Esophagus muscularis mucosa (tissue), 4 donors: ENCODE measurements at regions not wholly inside any gene's neighbourhood (a gene's known extent, or its start where the extent isn't known, plus 50 kb on each side); places are given as distances from the start of the nearest gene placed in this dataset.

ENCODE experiments used
- DNase-seq: peaks from one replicate; pipeline ENCODE4 v3.0.0-alpha.2; 2017; ENCODE audit errors: extremely low spot score
- H3K27ac ChIP-seq, 4 donors: fragments of 200-600 bp; sonication (generic); replicated peaks in 1 of 4; 1 replicate in 3 of 4; 2 replicates in 1 of 4; pipeline ENCODE4 v1.5.1; 2016 to 2019; ENCODE audit warnings: mild to moderate bottlenecking in 1 of 4
- H3K27me3 ChIP-seq, 4 donors: fragments of 200-600 bp; sonication (generic); one replicate each; pipeline versions ENCODE4 v1.5.1 to v1.6.0; 2016 to 2019
- H3K36me3 ChIP-seq, 4 donors: fragments of 200-600 bp; sonication (generic); one replicate each; pipeline ENCODE4 v1.5.1; 2016 to 2019
- H3K4me1 ChIP-seq, 4 donors: fragments of 200-600 bp; sonication (generic); one replicate each; pipeline ENCODE4 v1.5.1; 2016 to 2019
- H3K4me3 ChIP-seq, 4 donors: fragments of 200-600 bp; sonication (generic); 1 replicate in 2 of 4; 2 replicates in 2 of 4; pipeline ENCODE4 v1.5.1; 2016 to 2019; ENCODE audit warnings: mild to moderate bottlenecking in 4 of 4, moderate library complexity in 1 of 4
- H3K9me3 ChIP-seq, 4 donors: fragments of 200-600 bp; sonication (generic); 1 replicate in 3 of 4; 2 replicates in 1 of 4; pipeline ENCODE4 v1.5.1; 2016 to 2019
- CTCF ChIP-seq, 3 experiments: fragments of 200-600 bp in 2 of 3; fragments of 450-650 bp in 1 of 3; sonication (generic) in 2 of 3; IDR thresholded peaks; one replicate each; pipeline ENCODE4 v1.5.1; 2017 to 2019; ENCODE audit warnings: antibody characterized with exemption in 3 of 3, mild to moderate bottlenecking in 2 of 3, moderate library complexity in 1 of 3
- EP300 ChIP-seq: sonication (generic); formaldehyde crosslinking; IDR thresholded peaks from one replicate; pipeline ENCODE4 v1.6.1; 2017; ENCODE audit warnings: antibody characterized with exemption
- POLR2A ChIP-seq: fragments of 450-650 bp; IDR thresholded peaks from one replicate; pipeline ENCODE4 v1.6.1; 2017; ENCODE audit warnings: antibody characterized with exemption, moderate library complexity, mild to moderate bottlenecking, low read depth
- POLR2AphosphoS5 ChIP-seq, 2 donors: sonication (generic); formaldehyde crosslinking; IDR thresholded peaks; one replicate each; pipeline ENCODE4 v1.6.1; 2017; ENCODE audit warnings: antibody characterized with exemption in 2 of 2
- WGBS: methylation state at CpG from one replicate; pipeline ENCODE4 v1.1.5; 2018; 5-methylcytosine and 5-hydroxymethylcytosine counted together
- intact Hi-C: fragments of 100-400 bp; cut with DNase I; formaldehyde crosslinking; loops from one replicate; pipeline ENCODE4 v1.15.1; 2023

GRCh38 chr16:85250609-85251223 is 138.4 kb upstream of the CIBAR2 start:
- WGBS, result 89% methylated on average over 14 of the region's 14 CpGs
- H3K27me3 ChIP-seq, result no peaks in the 10 kb centered on the region
- H3K4me1 ChIP-seq, result peaks cover 2 to 30% (median 8%) of the 10 kb centered on the region in 4 donors
- H3K9me3 ChIP-seq, result no peaks in the 10 kb centered on the region
- no peak for DNase-seq
- no peak overlapping the region for H3K27ac ChIP-seq
- intact Hi-C loops, result no loop called here
- H3K4me3 ChIP-seq, result no peak overlapping the region
- no peaks in the 10 kb centered on the region for H3K36me3 ChIP-seq
- TF ChIP-seq POLR2A, result no peak
- TF ChIP-seq CTCF (IDR thresholded peaks at IDR 0.05), result no peak
- no peak for TF ChIP-seq POLR2AphosphoS5 (IDR thresholded peaks at IDR 0.05)
- no peak for TF ChIP-seq EP300

- DNase-seq, result no peak
- Histone ChIP-seq H3K4me1 (peaks cover 0 to 27% (median 5%) of the 10 kb centered on the region in 4 donors), H3K27ac (no peak overlapping the region), H3K36me3 (no peaks in the 10 kb centered on the region), H3K4me3 (no peak overlapping the region), H3K27me3 (no peaks in the 10 kb centered on the region), H3K9me3 (no peaks in the 10 kb centered on the region)
- intact Hi-C loops, result no loop called here
- 94% methylated on average over 10 of the region's 21 CpGs for WGBS
- TF ChIP-seq CTCF (IDR thresholded peaks at IDR 0.05) (no peak), POLR2AphosphoS5 (IDR thresholded peaks at IDR 0.05) (no peak), EP300 (no peak), POLR2A (no peak)
Measured at GRCh38 chr16:85251225-85251760, 139.0 kb upstream of the CIBAR2 start.

- Histone ChIP-seq H3K27ac (no peak overlapping the region), H3K9me3 (no peaks in the 10 kb centered on the region), H3K36me3 (no peaks in the 10 kb centered on the region), H3K4me3 (no peak overlapping the region), H3K4me1 (peaks cover 0 to 22% (median 5%) of the 10 kb centered on the region in 4 donors), H3K27me3 (no peaks in the 10 kb centered on the region)
- TF ChIP-seq POLR2AphosphoS5 (IDR thresholded peaks at IDR 0.05) (no peak), CTCF (IDR thresholded peaks at IDR 0.05) (no peak), EP300 (no peak), POLR2A (no peak)
- DNase-seq, result no peak
- WGBS, result 91% methylated on average over 11 of the region's 14 CpGs
- intact Hi-C loops, result no loop called here
Measured at GRCh38 chr16:85252014-85252413, 139.7 kb upstream of the CIBAR2 start.

GRCh38 chr16:85252461-85252860 is 140.2 kb upstream of the CIBAR2 start:
- no peaks in the 10 kb centered on the region for H3K9me3 ChIP-seq
- H3K36me3 ChIP-seq, result no peaks in the 10 kb centered on the region
- no peak overlapping the region for H3K27ac ChIP-seq
- TF ChIP-seq POLR2A (no peak), EP300 (no peak), POLR2AphosphoS5 (IDR thresholded peaks at IDR 0.05) (no peak), CTCF (IDR thresholded peaks at IDR 0.05) (no peak)
- intact Hi-C loops, result no loop called here
- no peak for DNase-seq
- peaks cover 0 to 22% (median 5%) of the 10 kb centered on the region in 4 donors for H3K4me1 ChIP-seq
- 81% methylated on average over 9 of the region's 9 CpGs for WGBS
- H3K4me3 ChIP-seq, result no peak overlapping the region
- H3K27me3 ChIP-seq, result no peaks in the 10 kb centered on the region
